ENCODE measurements at regions not wholly inside any gene's neighbourhood (a gene's known extent, or its start where the extent isn't known, plus 50 kb on each side); places are given as distances from the start of the nearest gene placed in this dataset.

DNA sequence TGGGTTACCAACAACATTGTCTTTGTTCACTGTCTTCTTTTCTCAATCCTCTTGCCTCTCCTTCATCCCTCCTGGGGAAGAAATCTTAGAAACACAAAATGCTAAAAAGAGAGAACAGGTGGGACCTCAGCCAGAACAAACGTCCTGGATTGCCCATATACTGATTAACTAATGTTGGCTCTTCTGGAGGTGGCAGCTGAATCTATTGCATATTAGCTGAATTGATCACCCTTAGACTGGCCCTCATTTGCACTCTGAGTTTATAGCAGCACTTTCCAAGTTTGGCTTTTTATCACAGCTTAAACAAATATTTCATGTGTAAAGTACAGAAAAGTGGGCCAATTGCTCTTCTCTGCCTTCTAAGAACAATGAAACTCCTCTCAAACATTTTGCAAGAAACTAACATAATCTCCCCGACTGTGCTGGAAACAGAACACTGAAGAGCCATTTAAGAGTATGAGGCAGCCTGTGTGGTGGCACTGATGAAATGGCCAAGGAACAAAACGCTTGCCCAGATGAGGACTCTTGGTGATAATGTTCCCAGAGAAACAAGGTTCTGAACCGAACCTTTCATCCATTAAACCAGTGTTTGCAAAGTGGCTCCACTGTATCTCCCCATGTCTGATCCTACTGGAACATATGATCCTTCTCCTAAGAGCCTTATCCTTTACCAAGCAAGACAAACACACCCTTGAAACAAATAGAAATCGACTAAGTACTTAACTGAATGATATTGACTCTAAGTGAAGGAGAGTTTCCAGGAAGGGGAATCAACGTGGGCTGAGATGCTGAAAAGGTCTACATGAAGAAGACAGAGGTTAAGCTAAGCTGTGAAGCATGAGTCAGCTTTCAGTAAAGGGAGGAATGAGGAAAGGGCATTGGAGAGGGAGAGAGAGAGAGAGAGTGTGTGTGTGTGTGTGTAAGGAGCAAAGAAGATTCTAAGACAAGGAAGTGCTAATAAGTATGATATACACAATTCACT, 83.2 kb upstream of the LIFR start:
- Histone ChIP-seq H3K9me3 (ENCODE audit: insufficient read depth in 2 of 2, low read depth in 1 of 2, low read length in 1 of 2) (no peaks in the 10 kb centered on the region), H3K18ac (ENCODE audit: extremely low read depth, low read length) (no peak overlapping the region), H4K5ac (ENCODE audit: insufficient read length, low read depth, low read length) (no peak overlapping the region), H3K36me3 (ENCODE audit: control insufficient read depth in 2 of 4, insufficient read depth in 4 of 4, low read length in 3 of 4) (no peaks in the 10 kb centered on the region), H2BK15ac (ENCODE audit: low read length) (no peak overlapping the region), H3K4me1 (replicated peaks in 1 of 4; ENCODE audit: control insufficient read depth in 3 of 4, insufficient read depth in 4 of 4, low read length in 3 of 4) (no peaks in the 10 kb centered on the region), H2AK5ac (ENCODE audit: low read depth, low read length) (no peak overlapping the region), H2BK20ac (ENCODE audit: low read length) (no peak overlapping the region), H2BK120ac (replicated peaks; ENCODE audit: low read depth, low read length) (no peak overlapping the region), H3K27me3 (replicated peaks in 1 of 4; ENCODE audit: control insufficient read depth in 3 of 4, extremely low read depth in 1 of 4, insufficient read depth in 3 of 4, low read length in 3 of 4) (no peaks in the 10 kb centered on the region), H3K79me1 (ENCODE audit: low read depth, low read length) (no peaks in the 10 kb centered on the region), H3K23me2 (ENCODE audit: low read depth, low read length) (no peaks in the 10 kb centered on the region), H4K8ac (ENCODE audit: extremely low read depth, insufficient read depth, low read length) (no peak overlapping the region), H2BK12ac (ENCODE audit: low read depth, low read length) (no peak overlapping the region), H4K91ac (replicated peaks; ENCODE audit: insufficient read length, low read length) (no peak overlapping the region), H3K23ac (ENCODE audit: insufficient read length) (no peak overlapping the region), H3K27ac (ENCODE audit: low read depth, low read length) (no peak overlapping the region), H3K4me3 (ENCODE audit: extremely low read depth in 1 of 4, insufficient read depth in 2 of 4, low read depth in 3 of 4, low read length in 4 of 4) (no peak overlapping the region), H2BK5ac (ENCODE audit: low read depth, low read length) (no peak overlapping the region), H3K9ac (replicated peaks in 1 of 4; ENCODE audit: extremely low read depth in 1 of 4, low read depth in 3 of 4, low read length in 3 of 4) (no peak overlapping the region), H3K4ac (replicated peaks; ENCODE audit: insufficient read length, low read depth, low read length) (no peak overlapping the region), H3K4me2 (ENCODE audit: insufficient read depth in 1 of 2, low read depth in 2 of 2, low read length in 2 of 2) (no peak overlapping the region), H4K20me1 (replicated peaks in 1 of 2; ENCODE audit: control insufficient read depth in 1 of 2, insufficient read depth in 2 of 2, low read length in 2 of 2) (no peaks in the 10 kb centered on the region), H3K14ac (ENCODE audit: insufficient read length) (no peak overlapping the region), H3K79me2 (ENCODE audit: control insufficient read depth in 1 of 2, insufficient read depth in 2 of 2, low read length in 2 of 2) (no peaks in the 10 kb centered on the region), H2AFZ (ENCODE audit: low read length) (no peak overlapping the region), H3K56ac (replicated peaks; ENCODE audit: insufficient read length, low read depth, low read length) (no peak overlapping the region)
- CTCF ChIA-PET (ENCODE audit: partially characterized antibody) = interaction anchor here (1.0 kb wide), 1 partner anchor 12 kb away, joined by 3 read pairs; no protein-coding TSS in a partner anchor
- FAIRE-seq (no peak), DNase-seq (ENCODE audit: low read depth in 1 of 2, low spot score in 2 of 2) (no peak)
- POLR2A ChIA-PET (ENCODE audit: partially characterized antibody) = interaction anchor here (0.6 kb wide), 1 partner anchor 260 kb away, joined by 3 read pairs; no protein-coding TSS in a partner anchor
- TF ChIP-seq RNF2 (IDR thresholded peaks at IDR 0.05; ENCODE audit: borderline replicate concordance, low read depth, low read length, missing control alignments, poor library complexity, severe bottlenecking) (no peak), RBBP5 (IDR thresholded peaks at IDR 0.05; ENCODE audit: borderline replicate concordance, low read depth, low read length) (no peak)
- TF ChIP-seq, protein P1, sequence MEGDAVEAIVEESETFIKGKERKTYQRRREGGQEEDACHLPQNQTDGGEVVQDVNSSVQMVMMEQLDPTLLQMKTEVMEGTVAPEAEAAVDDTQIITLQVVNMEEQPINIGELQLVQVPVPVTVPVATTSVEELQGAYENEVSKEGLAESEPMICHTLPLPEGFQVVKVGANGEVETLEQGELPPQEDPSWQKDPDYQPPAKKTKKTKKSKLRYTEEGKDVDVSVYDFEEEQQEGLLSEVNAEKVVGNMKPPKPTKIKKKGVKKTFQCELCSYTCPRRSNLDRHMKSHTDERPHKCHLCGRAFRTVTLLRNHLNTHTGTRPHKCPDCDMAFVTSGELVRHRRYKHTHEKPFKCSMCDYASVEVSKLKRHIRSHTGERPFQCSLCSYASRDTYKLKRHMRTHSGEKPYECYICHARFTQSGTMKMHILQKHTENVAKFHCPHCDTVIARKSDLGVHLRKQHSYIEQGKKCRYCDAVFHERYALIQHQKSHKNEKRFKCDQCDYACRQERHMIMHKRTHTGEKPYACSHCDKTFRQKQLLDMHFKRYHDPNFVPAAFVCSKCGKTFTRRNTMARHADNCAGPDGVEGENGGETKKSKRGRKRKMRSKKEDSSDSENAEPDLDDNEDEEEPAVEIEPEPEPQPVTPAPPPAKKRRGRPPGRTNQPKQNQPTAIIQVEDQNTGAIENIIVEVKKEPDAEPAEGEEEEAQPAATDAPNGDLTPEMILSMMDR (IDR thresholded peaks at IDR 0.05; ENCODE audit: control extremely low read depth in 1 of 3, insufficient read depth in 1 of 3, low read depth in 1 of 3, low read length in 3 of 3) = no peak
- WGBS, 2 experiments (ENCODE audit: extremely low coverage in 1 of 2, insufficient coverage in 1 of 2, insufficient read length in 1 of 2, insufficient replicate concordance in 2 of 2, low coverage in 1 of 2, low lambda C conversion rate in 2 of 2, missing lambda C conversion rate in 1 of 2) = 90% methylated on average over 6 of the region's 6 CpGs; no CpG with 5 or more reads in 1 of the 2 experiments

All from H1 (cell line).